ENCODE measurements at regions not wholly inside any gene's neighbourhood (a gene's known extent, or its start where the extent isn't known, plus 50 kb on each side); places are given as distances from the start of the nearest gene placed in this dataset.

GRCh38 chr13:60328073-60328472 is 68.9 kb upstream of the TDRD3 start:
- H3K4me3 Mint-ChIP-seq: no peak overlapping the region
- Histone ChIP-seq H3K27ac (ENCODE audit: low read depth) (no peak overlapping the region), H3K27me3 (ENCODE audit: insufficient read depth) (no peaks in the 10 kb centered on the region), H3K4me3 (no peak overlapping the region), H3K9me2 (ENCODE audit: insufficient read depth) (no peaks in the 10 kb centered on the region), H3F3A (replicated peaks; ENCODE audit: low read depth) (no peaks in the 10 kb centered on the region), H3K36me3 (ENCODE audit: insufficient read depth) (no peaks in the 10 kb centered on the region), H3K79me2 (replicated peaks; ENCODE audit: insufficient read depth) (no peaks in the 10 kb centered on the region), H3K4me2 (no peak overlapping the region), H3K4me1 (ENCODE audit: insufficient read depth) (no peaks in the 10 kb centered on the region), H2AFZ (no peak overlapping the region), H4K20me1 (replicated peaks; ENCODE audit: insufficient read depth) (no peaks in the 10 kb centered on the region)
- H3K27me3 Mint-ChIP-seq (ENCODE audit: insufficient read depth, low read depth, poor library complexity): peaks cover 2% of the 10 kb centered on the region
- no peak overlapping the region for H3K27ac Mint-ChIP-seq
- no peaks in the 10 kb centered on the region for H3K9me3 Mint-ChIP-seq
- H3K36me3 Mint-ChIP-seq (ENCODE audit: low read depth): no peaks in the 10 kb centered on the region
- ATAC-seq (no peak), DNase-seq (ENCODE audit: low spot score) (no peak)
- TF ChIP-seq EZH2 (IDR thresholded peaks at IDR 0.05; ENCODE audit: low read depth, unreplicated experiment) (no peak), STAT1 (IDR thresholded peaks at IDR 0.05; ENCODE audit: unreplicated experiment) (no peak), ZNF114 (CRISPR knock-in tag; IDR thresholded peaks at IDR 0.05) (no peak), JUNB (IDR thresholded peaks at IDR 0.05; ENCODE audit: unreplicated experiment) (no peak), CTCF (conservative IDR thresholded peaks at IDR 0.05; ENCODE audit: low read depth in 2 of 2) (no peak), ETS1 (IDR thresholded peaks at IDR 0.05) (no peak)
- H3K4me1 Mint-ChIP-seq: peaks cover 8% of the 10 kb centered on the region; the same call in 2 of the 3 replicates

GRCh38 chr13:60329221-60329923 is 67.6 kb upstream of the TDRD3 start:
- no peak overlapping the region for H3K27ac Mint-ChIP-seq
- Histone ChIP-seq H3K27me3 (ENCODE audit: insufficient read depth) (no peaks in the 10 kb centered on the region), H3K79me2 (replicated peaks; ENCODE audit: insufficient read depth) (no peaks in the 10 kb centered on the region), H2AFZ (no peak overlapping the region), H3K4me3 (no peak overlapping the region), H3K9me2 (ENCODE audit: insufficient read depth) (no peaks in the 10 kb centered on the region), H3K4me2 (no peak overlapping the region), H3K4me1 (ENCODE audit: insufficient read depth) (no peaks in the 10 kb centered on the region), H4K20me1 (replicated peaks; ENCODE audit: insufficient read depth) (no peaks in the 10 kb centered on the region), H3K36me3 (ENCODE audit: insufficient read depth) (no peaks in the 10 kb centered on the region), H3K27ac (ENCODE audit: low read depth) (no peak overlapping the region), H3F3A (replicated peaks; ENCODE audit: low read depth) (no peaks in the 10 kb centered on the region)
- TF ChIP-seq ZNF462 (CRISPR knock-in tag; IDR thresholded peaks at IDR 0.05): 0 out of 2 replicates have a peak, but pooled peaks have one; percentile 15
- no peak for TF ChIP-seq ZNF331 (CRISPR knock-in tag; IDR thresholded peaks at IDR 0.05; ENCODE audit: low read depth)
- TF ChIP-seq CTCF (conservative IDR thresholded peaks at IDR 0.05; ENCODE audit: low read depth in 2 of 2): peak; percentile 85 to 95
- peaks cover 2% of the 10 kb centered on the region for H3K27me3 Mint-ChIP-seq (ENCODE audit: insufficient read depth, low read depth, poor library complexity)
- H3K4me1 Mint-ChIP-seq: peaks cover 8% of the 10 kb centered on the region; the same call in 2 of the 3 replicates
- peak; percentile 97 for ATAC-seq
- H3K4me3 Mint-ChIP-seq: no peak overlapping the region
- peaks cover 3% of the 10 kb centered on the region; the same call in 2 of the 3 replicates for H3K9me3 Mint-ChIP-seq
- DNase-seq (ENCODE audit: low spot score): peak; percentile 87
- no peaks in the 10 kb centered on the region for H3K36me3 Mint-ChIP-seq (ENCODE audit: low read depth)
